ENCODE measurements at regions not wholly inside any gene's neighbourhood (a gene's known extent, or its start where the extent isn't known, plus 50 kb on each side); places are given as distances from the start of the nearest gene placed in this dataset.

DNA sequence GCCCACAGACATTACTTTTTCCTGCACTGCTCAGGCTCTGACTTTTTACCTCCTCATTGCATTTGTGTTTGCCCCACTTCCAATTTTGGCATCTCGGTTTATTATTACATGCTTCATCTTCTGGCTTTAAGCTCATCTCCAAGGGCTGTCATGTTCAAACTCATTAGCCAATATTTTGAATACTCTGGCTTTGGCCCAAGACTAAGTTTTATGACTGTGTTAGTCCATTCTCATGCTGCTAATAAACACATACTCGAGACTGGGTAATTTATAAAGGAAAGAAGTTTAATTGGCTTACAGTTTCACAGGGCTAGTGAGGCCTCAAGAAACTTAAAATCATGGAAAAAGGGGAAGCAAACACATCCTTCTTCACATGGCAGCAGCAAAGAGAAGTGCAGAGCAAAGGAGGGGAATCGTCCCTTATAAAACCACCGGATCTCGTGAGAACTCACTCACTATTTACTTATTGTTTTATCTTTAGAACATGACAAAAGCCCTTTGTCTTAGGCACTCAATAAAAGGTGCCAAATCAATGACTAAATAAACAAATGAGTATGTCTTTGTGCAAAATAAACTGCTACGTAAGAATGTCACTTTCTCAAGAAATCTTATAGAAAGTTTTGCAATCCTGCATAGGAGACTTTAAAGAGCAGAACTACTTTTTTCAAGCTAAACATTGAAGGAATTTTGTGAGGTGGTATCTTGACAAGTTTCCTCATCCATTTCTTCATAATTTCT, 233.4 kb upstream of the SPRY2 start:
- POLR2A ChIA-PET: no interaction called here
- Histone ChIP-seq H3K4me1 (no peaks in the 10 kb centered on the region), H3K9me3 (no peaks in the 10 kb centered on the region), H3K4me2 (no peak overlapping the region), H3K4me3 (no peak overlapping the region), H3K27ac (no peak overlapping the region)
- 23% methylated on average over 6 of the region's 6 CpGs for WGBS (ENCODE audit: missing lambda C conversion rate)
- no peak for FAIRE-seq
- DNase-seq (ENCODE audit: low read depth in 1 of 2, low spot score in 1 of 2): no peak
- TF ChIP-seq, protein P1, sequence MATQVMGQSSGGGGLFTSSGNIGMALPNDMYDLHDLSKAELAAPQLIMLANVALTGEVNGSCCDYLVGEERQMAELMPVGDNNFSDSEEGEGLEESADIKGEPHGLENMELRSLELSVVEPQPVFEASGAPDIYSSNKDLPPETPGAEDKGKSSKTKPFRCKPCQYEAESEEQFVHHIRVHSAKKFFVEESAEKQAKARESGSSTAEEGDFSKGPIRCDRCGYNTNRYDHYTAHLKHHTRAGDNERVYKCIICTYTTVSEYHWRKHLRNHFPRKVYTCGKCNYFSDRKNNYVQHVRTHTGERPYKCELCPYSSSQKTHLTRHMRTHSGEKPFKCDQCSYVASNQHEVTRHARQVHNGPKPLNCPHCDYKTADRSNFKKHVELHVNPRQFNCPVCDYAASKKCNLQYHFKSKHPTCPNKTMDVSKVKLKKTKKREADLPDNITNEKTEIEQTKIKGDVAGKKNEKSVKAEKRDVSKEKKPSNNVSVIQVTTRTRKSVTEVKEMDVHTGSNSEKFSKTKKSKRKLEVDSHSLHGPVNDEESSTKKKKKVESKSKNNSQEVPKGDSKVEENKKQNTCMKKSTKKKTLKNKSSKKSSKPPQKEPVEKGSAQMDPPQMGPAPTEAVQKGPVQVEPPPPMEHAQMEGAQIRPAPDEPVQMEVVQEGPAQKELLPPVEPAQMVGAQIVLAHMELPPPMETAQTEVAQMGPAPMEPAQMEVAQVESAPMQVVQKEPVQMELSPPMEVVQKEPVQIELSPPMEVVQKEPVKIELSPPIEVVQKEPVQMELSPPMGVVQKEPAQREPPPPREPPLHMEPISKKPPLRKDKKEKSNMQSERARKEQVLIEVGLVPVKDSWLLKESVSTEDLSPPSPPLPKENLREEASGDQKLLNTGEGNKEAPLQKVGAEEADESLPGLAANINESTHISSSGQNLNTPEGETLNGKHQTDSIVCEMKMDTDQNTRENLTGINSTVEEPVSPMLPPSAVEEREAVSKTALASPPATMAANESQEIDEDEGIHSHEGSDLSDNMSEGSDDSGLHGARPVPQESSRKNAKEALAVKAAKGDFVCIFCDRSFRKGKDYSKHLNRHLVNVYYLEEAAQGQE (IDR thresholded peaks at IDR 0.05): no peak
- TF ChIP-seq HEYL (CRISPR knock-in tag; IDR thresholded peaks at IDR 0.05): no peak
- TF ChIP-seq FOSL2 (IDR thresholded peaks at IDR 0.05): no peak
- no peak for TF ChIP-seq FOSL2 (CRISPR knock-in tag; IDR thresholded peaks at IDR 0.05)
- TF ChIP-seq, protein P2, sequence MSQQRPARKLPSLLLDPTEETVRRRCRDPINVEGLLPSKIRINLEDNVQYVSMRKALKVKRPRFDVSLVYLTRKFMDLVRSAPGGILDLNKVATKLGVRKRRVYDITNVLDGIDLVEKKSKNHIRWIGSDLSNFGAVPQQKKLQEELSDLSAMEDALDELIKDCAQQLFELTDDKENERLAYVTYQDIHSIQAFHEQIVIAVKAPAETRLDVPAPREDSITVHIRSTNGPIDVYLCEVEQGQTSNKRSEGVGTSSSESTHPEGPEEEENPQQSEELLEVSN (IDR thresholded peaks at IDR 0.05; ENCODE audit: borderline replicate concordance, low read depth): no peak
- TF ChIP-seq NFE2L2 (conservative IDR thresholded peaks at IDR 0.05; ENCODE audit: low read length): no peak
- ATAC-seq: no peak
- CTCF ChIA-PET: no interaction called here

DNA sequence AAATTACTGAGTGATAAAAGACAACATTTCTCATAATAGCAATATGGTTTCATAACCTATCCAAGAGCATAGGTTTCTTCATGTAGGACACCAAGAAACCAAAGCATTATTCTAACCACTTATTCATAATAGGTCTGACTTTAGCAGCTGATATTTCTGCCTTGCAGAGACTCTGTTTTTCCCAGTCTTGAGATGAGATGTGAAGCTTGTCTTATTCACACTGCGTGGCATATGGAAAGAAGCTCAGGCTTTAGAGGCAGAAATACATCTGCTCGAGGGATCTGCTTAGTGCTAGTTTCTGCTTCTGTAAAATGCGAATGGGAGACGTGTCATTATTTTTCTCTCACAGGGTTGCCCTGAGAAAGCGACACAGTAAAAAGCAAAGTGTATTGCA, 232.0 kb upstream of the SPRY2 start:
- no peak overlapping the region for H3K4me2 ChIP-seq
- no peak for DNase-seq (ENCODE audit: low read depth in 1 of 2, low spot score in 1 of 2)
- ChIA-PET POLR2A (no interaction called here), CTCF (no interaction called here)
- no peak overlapping the region for H3K4me3 ChIP-seq
- H3K4me1 ChIP-seq: no peaks in the 10 kb centered on the region
- WGBS (ENCODE audit: missing lambda C conversion rate): 55% methylated on average over 5 of the region's 5 CpGs
- ATAC-seq: no peak
- FAIRE-seq: no peak
- H3K9me3 ChIP-seq: no peaks in the 10 kb centered on the region
- no peak overlapping the region for H3K27ac ChIP-seq
- TF ChIP-seq JUNB (IDR thresholded peaks at IDR 0.05): no peak
- no peak for TF ChIP-seq FOSB (CRISPR knock-in tag; IDR thresholded peaks at IDR 0.05)
- TF ChIP-seq NR3C1 (IDR thresholded peaks at IDR 0.05): no peak
- TF ChIP-seq FOXS1 (CRISPR knock-in tag; IDR thresholded peaks at IDR 0.05): no peak
- no peak for TF ChIP-seq KDM5A (IDR thresholded peaks at IDR 0.05)
- TF ChIP-seq ESRRA (IDR thresholded peaks at IDR 0.05; ENCODE audit: borderline replicate concordance, low read length): no peak
- TF ChIP-seq POLR2AphosphoS2 (conservative IDR thresholded peaks at IDR 0.05; ENCODE audit: low read length): no peak
- TF ChIP-seq RCOR1 (IDR thresholded peaks at IDR 0.05; ENCODE audit: low read depth, low read length): no peak
- TF ChIP-seq CBX8 (IDR thresholded peaks at IDR 0.05): no peak
- TF ChIP-seq BHLHE40 (IDR thresholded peaks at IDR 0.05; ENCODE audit: low read depth, low read length): no peak
- TF ChIP-seq, protein P3, sequence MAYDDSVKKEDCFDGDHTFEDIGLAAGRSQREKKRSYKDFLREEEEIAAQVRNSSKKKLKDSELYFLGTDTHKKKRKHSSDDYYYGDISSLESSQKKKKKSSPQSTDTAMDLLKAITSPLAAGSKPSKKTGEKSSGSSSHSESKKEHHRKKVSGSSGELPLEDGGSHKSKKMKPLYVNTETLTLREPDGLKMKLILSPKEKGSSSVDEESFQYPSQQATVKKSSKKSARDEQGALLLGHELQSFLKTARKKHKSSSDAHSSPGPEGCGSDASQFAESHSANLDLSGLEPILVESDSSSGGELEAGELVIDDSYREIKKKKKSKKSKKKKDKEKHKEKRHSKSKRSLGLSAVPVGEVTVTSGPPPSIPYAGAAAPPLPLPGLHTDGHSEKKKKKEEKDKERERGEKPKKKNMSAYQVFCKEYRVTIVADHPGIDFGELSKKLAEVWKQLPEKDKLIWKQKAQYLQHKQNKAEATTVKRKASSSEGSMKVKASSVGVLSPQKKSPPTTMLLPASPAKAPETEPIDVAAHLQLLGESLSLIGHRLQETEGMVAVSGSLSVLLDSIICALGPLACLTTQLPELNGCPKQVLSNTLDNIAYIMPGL (CRISPR knock-in tag; IDR thresholded peaks at IDR 0.05; ENCODE audit: borderline replicate concordance): no peak
- TF ChIP-seq, protein P4, sequence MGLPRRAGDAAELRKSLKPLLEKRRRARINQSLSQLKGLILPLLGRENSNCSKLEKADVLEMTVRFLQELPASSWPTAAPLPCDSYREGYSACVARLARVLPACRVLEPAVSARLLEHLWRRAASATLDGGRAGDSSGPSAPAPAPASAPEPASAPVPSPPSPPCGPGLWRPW (IDR thresholded peaks at IDR 0.05): no peak
- TF ChIP-seq SREBF2 (IDR thresholded peaks at IDR 0.05): no peak
- no peak for TF ChIP-seq NFE2L2 (conservative IDR thresholded peaks at IDR 0.05; ENCODE audit: low read length)

Measured in A549 (cell line).